HEK293T (cell line): ENCODE measurements at regions not wholly inside any gene's neighbourhood (a gene's known extent, or its start where the extent isn't known, plus 50 kb on each side); places are given as distances from the start of the nearest gene placed in this dataset.

Source experiments
- ARNT ChIP-seq: fragments of 450-650 bp; IDR thresholded peaks from 2 replicates; pipeline ENCODE4 v1.6.1; 2017; ENCODE audit warnings: mild to moderate bottlenecking
- L3MBTL2 ChIP-seq: fragments of 450-650 bp; conservative IDR thresholded peaks from 2 replicates; pipeline ENCODE4 v1.6.1; 2016; ENCODE audit warnings: mild to moderate bottlenecking
- TF ChIP-seq, protein P1 (sequence below): fragments of 450-650 bp; IDR thresholded peaks from 2 replicates; pipeline ENCODE4 v1.6.1; 2016

DNA sequence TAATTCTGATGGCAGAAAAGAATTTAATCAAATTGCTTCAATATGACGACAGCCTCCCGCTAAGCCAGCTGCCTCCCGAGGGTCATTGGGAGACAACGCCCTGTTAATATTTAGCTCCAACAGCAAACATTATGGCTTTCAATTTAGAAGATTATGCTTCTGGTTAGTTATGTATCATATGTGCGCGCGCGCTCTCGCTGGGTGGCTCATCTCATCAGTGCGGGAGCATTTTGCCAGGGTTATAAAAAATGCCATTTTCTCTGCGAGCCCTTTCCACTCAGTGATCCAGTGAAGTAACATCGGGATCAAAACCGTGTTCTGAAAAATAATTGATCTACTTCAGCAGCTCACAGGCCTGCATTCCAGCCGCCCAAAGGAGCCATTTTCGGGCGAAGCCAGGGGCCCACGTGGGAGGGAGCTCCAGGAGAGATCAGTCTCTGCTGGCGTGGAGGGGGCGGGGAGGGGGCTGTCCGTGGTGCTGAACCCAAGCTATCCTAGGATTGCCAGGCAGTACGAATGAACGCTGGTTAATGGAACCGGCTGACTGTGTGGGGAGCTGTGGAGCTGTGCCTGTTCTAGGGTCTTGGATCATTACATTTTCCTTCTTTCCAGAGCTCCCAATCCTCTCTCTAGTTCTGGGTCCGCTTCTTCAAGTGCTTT, 219.1 kb upstream of the ZC3H12A start:
- TF ChIP-seq, protein P1, sequence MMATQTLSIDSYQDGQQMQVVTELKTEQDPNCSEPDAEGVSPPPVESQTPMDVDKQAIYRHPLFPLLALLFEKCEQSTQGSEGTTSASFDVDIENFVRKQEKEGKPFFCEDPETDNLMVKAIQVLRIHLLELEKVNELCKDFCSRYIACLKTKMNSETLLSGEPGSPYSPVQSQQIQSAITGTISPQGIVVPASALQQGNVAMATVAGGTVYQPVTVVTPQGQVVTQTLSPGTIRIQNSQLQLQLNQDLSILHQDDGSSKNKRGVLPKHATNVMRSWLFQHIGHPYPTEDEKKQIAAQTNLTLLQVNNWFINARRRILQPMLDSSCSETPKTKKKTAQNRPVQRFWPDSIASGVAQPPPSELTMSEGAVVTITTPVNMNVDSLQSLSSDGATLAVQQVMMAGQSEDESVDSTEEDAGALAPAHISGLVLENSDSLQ: no peak
- no peak for TF ChIP-seq L3MBTL2
- no peak for TF ChIP-seq ARNT
